HG03196 (cell line): ENCODE measurements at regions not wholly inside any gene's neighbourhood (a gene's known extent, or its start where the extent isn't known, plus 50 kb on each side); places are given as distances from the start of the nearest gene placed in this dataset.
"Not testable (repeated sequence)": the region's sequence is repeated elsewhere in the genome, so short reads cannot be mapped to it uniquely, and the experiment has no call there.

Source experiments
- ATAC-seq: cut with Tn5 transposase; IDR thresholded peaks from one replicate; pipeline ENCODE4 v1.9.1; 2021; ENCODE audit not compliant: unreplicated experiment

GRCh38 chr5:123294544-123294943 lies 128.7 kb downstream of the CEP120 start:
- ATAC-seq: peak; percentile 68

- ATAC-seq: no peak
Observed at GRCh38 chr5:123289210-123289609, 134.0 kb downstream of the CEP120 start.

- ATAC-seq: no peak
Observed at GRCh38 chr5:123287881-123288280, 135.3 kb downstream of the CEP120 start.

GRCh38 chr5:123286891-123287290 lies 136.3 kb downstream of the CEP120 start:
- ATAC-seq: no peak

GRCh38 chr5:123285122-123286023 lies 137.8 kb downstream of the CEP120 start:
- ATAC-seq: no peak

- no peak for ATAC-seq
Observed at GRCh38 chr5:123283499-123283898, 139.7 kb downstream of the CEP120 start.

GRCh38 chr5:123283031-123283430 lies 140.2 kb downstream of the CEP120 start:
- ATAC-seq: no peak

GRCh38 chr5:123282444-123282843 lies 140.8 kb downstream of the CEP120 start:
- ATAC-seq: no peak

- not testable (repeated sequence) for ATAC-seq
Observed at GRCh38 chr5:123280854-123281253, 142.3 kb downstream of the CEP120 start.

GRCh38 chr5:123279136-123279535 lies 144.1 kb downstream of the CEP120 start:
- no peak for ATAC-seq

- no peak for ATAC-seq
Observed at GRCh38 chr5:123278284-123278683, 144.9 kb downstream of the CEP120 start.

- no peak for ATAC-seq
Observed at GRCh38 chr5:123273984-123274383, 149.2 kb downstream of the CEP120 start.

GRCh38 chr5:123273095-123273494 lies 150.1 kb downstream of the CEP120 start:
- ATAC-seq: no peak

GRCh38 chr5:123269851-123270250 lies 153.4 kb downstream of the CEP120 start:
- ATAC-seq: no peak

- ATAC-seq: no peak
Observed at GRCh38 chr5:123269436-123269835, 153.8 kb downstream of the CEP120 start.

- ATAC-seq: no peak
Observed at GRCh38 chr5:123266365-123266764, 156.8 kb downstream of the CEP120 start.

GRCh38 chr5:123265551-123265950 lies 157.7 kb downstream of the CEP120 start:
- ATAC-seq: no peak

- ATAC-seq: no peak
Observed at GRCh38 chr5:123264394-123264793, 158.8 kb downstream of the CEP120 start.

- no peak for ATAC-seq
Observed at GRCh38 chr5:123263859-123264258, 159.3 kb downstream of the CEP120 start.

- no peak for ATAC-seq
Observed at GRCh38 chr5:123262216-123262823, 160.9 kb downstream of the CEP120 start.

- no peak for ATAC-seq
Observed at GRCh38 chr5:123261752-123262151, 161.5 kb downstream of the CEP120 start.

- ATAC-seq: no peak
Observed at GRCh38 chr5:123249446-123249845, 160.4 kb downstream of the PRDM6 start.
